ENCODE measurements at regions not wholly inside any gene's neighbourhood (a gene's known extent, or its start where the extent isn't known, plus 50 kb on each side); places are given as distances from the start of the nearest gene placed in this dataset.
"Not testable (repeated sequence)": the region's sequence is repeated elsewhere in the genome, so short reads cannot be mapped to it uniquely, and the experiment has no call there.

DNA sequence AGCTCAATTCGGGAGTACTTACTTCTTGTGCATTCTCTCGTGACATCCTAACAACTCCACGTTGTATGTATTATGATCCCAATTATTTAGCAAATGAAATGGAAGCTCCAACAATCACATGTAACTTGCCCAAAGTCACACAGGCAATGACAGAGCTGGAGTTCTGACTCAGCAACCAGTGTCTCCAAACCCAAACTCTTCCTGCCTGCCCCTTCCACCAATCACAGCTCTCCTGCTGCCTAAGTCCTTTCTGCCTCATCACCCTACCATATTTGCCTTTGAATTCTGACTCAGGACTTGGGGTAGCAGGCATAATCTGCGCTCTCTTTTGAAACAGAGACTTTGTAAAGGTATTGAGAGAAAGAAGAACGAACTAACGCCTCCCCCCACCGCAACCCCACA is 245.2 kb upstream of the MAF start:
- no peak for DNase-seq

DNA sequence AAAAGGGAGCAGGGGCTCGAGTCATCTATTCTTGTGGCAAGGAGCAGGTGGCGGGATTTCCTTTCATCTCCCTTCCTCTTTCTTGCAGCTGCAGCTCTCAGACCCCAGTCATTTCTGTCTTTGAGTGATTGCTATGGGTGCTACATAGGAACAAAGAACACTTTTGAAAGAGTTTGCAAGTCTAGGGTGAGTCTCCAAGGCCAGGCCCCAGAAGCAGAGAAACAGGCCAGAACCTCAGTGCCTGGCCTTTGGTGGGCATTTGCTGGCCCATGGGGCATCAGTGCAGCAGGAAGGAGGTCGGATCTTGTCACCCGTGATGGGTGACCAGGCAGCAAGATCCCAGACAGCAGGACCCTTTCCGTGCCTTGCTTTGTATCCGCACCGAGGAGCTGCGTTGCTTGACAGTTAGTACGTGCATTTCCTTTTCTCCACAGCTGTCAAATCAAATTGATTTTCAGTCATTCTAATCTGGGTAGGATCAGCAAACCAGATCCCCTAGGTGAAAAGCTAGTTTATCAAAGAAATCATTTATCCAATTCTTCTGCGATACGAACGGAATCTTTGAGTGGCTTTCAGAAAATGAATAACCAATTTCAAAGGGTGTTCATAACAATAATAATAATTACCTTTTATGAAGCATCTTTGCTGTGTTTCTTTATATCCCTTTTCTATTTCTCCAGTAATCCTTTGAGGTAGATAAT is 244.6 kb upstream of the MAF start:
- no peak for DNase-seq

DNA sequence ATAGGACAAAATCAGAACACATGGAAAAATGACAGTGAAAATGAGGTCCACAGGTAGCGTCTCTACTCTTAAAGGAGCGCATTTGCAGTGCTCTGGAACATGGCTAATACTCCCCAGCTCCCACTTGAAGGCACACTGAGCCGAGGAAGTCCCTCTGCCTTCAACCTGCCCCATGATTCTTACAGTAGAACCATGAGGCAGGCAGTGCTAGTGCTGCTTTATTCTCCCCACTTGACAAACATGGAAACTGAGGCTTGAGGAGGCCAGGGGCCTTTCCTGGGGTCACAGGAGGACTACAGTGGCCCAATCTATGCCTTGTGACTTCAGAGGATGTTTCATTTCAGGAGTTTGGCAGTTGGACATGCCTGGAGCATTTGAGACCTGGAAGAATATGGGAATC is 244.1 kb upstream of the MAF start:
- no peak for DNase-seq

DNA sequence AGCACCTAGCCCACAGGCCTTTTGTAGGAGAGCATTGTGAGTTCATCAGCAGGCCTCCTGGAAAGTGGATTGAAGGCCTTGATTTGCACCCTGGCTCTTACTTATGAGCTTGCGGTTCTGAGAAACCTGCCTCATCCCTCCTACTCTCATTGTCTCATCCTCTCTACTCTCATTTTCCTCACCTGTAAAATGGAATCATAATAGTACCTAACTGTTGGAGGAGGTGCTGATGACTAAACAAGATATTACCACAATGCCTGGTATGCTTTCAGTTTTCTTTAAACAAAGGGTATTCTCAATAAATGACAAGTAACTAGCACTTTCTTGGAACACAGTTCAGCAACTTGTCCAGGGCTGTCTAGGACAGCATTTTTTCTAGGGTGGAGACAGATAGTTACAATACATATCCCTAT is 243.1 kb upstream of the MAF start:
- DNase-seq, result no peak

DNA sequence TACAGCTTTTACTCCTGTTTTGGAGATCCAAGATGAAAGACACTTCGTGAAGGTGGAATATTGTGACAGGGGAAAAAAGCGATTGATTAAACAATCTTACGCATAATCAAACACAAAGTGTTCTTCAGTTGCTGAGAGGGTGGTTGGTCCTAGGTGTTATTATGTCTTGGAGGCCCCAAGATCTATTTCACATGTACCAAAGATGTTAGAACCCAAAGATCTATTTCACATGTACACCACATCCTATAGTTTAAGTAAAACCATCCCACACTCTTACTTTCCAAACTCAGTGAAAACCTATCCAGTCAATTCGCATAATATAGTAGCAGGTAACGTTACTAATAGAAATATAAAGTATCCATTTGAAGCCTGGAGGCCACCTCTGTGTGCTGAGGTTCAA is 242.6 kb upstream of the MAF start:
- DNase-seq, result no peak

DNA sequence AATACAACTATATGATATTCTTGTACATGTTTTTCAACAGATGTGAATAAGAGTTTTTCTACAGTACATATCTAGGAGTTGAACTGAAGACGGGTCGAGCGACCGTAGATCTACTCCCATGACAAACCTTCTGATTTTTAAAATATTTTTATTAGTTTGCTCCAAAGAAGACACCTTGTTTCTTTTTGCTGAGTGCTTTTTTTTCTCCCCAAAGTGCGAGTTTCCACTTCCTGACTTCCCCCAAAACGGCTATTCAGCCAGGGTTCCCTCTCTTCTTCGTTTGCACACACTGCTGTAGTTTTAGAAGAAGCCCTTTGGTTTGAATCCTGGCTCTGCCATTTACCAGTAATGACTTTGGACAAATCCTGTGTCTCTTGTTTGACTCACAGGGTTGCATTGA is 241.7 kb upstream of the MAF start:
- no peak for DNase-seq

DNA sequence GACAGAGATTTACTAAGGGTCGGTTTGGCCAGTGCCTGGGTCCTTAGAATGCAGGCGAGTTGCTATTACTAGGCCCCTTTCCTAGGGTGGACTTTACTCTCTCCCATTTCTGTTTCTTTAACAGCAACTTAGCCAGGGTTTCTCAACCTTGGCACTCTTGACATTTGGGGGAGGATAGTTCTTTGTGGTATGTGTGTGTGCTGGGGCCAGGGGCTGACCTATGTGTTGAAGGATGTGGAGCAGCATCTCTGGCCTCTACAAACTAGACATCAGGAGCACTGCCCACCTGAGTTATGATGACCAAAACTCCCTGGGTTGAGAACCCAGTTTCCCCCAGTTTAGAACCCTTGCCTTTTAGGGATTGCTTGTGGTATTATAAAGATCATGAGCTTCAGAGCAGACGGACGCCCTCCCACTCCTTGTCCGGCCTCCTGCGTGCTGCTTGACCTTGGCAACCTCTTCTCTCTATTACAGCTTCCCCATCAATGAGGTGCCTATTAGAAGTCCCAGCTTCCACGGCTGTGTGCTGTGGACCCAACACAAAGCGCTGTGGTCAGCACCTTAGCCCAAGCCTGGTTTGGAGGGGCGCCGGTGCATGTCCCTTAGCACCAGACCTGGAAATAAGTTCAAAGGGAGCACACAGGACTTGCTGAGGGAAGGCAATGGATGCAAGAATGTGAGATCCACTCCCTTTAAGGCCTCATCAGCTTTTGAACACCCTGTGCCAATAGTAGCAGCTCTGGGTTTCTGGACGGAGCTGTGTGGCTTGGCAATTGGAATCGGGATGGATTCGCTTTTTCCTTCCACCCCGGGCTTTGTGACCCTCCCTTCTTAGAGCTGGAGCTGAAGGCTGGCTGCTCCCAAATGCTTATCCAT is 239.2 kb upstream of the MAF start:
- DNase-seq, result peak; percentile 85

DNA sequence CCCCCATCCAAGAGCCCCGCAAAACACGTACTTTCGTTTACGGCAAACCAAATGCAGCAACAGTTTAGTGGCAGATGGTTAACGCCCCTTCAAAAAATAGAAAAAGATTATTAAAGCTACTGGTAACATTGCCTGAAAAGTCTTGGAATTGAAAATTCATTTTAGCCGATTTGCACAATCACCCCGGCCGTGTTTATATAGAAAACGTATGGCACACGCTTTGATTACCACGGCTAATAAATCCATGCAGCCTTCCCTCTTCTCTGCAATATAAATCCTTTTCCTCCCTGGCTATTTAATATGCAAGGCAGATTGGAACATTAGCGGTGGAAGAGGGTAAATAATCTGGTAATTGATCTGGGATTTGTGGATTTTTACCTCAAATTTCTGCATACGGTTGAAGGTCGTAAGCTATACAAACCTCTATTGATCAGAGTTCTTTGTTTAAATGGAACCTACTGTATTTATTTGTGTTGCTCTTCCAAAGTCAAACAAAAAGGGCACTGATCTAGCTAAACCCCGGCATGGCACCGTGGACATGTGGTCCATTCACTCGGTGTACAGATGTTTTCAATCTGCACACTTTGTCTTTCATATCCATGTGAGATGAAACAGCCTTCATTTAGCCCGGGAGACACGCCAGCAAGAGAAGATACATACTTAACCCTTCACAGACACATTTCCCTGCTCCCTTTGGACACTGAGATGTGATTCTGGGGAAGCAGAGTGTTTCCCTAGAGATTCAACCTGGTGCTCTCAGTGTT is 238.1 kb upstream of the MAF start:
- DNase-seq, result peak; percentile 62

DNA sequence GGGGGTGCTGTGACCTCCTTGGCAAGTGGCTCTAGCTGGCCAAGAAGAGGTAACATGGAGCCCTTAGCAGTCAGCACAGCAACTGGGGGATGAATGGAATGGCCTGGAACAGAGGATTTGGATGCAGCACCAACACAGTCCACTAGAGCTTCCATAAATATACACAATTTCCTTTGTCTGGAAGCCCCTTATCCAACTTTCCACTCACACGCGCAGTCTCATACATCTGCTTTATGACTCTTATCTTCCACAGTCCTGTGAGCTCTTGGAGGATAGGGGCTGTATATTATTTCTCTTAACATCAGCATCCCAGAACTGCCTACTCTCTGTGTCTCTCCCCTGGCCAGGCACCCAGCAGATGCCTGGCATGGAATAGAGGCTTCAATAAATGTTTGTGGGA is 235.6 kb upstream of the MAF start:
- no peak for DNase-seq

DNA sequence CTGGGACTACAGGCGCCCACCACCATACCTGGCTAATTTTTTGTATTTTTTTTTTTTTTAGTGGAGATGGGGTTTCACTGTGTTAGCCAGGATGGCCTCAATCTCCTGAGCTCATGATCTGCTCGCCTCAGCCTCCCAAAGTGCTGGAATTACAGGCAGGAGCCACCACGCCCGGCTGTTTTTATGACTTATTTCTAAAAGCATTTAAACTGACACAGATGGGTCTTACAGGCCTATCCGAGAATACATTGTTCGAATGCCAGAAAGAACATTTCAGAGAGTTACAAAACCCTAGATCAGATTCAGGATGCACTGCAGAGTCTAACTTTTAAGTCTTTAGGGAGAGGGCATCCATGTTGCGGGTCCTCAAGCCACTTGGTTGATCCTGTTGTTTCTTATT is 234.7 kb upstream of the MAF start:
- no peak for DNase-seq

DNA sequence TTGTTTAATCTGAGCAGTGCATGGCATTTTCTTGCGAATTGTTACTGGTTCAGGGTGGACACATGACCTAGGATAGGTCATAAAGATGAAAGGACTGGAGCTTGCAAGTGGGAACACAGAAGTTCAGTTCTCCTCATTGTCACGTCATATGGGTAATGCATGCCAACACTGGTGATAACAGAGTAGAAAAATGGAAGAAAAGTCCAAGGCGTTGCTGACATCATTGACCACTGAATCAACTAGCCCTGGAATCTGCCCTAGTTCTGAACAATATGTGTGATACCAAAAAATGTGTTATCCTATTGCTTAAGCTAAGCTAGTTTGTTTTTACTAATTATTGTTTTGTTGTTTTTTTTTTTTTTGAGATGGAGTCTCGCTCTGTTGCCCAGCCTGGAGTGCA is 234.2 kb upstream of the MAF start:
- no peak for DNase-seq

DNA sequence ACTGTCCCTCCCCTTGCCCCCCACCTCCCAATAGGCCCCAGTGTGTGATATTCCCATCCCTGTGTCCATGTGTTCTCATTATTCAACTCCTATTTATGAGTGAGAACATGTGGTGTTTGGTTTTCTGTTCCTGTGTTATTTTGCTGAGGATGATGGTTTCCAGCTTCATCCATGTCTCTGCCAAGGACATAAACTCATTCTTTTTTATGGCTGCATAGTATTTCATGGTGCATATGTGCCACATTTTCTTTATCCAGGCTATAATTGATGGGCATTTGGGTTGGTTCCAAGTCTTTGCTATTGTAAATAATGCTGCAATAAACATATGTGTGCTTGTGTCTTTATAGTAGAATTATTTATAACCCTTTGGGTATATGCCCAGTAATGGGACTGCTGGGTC is 233.5 kb upstream of the MAF start:
- not testable (repeated sequence) for DNase-seq

DNA sequence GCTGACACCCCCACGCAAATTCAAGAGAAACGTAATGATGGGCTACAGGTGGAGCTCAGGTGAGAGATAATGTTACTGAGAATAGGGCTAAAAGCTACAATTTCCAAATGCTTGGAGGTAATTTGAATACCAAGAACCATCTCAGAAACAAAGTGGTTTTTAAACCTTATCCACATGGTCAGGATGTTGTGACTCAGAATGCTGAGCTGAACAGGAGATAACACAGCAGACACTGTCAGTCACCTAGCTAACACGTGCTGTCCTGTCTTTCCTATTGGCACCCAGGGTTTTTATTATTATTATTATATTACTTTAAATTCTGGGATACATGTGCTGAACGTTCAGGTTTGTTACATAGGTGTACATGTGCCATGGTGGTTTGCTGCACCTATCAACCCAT is 233.0 kb upstream of the MAF start:
- DNase-seq, result no peak

DNA sequence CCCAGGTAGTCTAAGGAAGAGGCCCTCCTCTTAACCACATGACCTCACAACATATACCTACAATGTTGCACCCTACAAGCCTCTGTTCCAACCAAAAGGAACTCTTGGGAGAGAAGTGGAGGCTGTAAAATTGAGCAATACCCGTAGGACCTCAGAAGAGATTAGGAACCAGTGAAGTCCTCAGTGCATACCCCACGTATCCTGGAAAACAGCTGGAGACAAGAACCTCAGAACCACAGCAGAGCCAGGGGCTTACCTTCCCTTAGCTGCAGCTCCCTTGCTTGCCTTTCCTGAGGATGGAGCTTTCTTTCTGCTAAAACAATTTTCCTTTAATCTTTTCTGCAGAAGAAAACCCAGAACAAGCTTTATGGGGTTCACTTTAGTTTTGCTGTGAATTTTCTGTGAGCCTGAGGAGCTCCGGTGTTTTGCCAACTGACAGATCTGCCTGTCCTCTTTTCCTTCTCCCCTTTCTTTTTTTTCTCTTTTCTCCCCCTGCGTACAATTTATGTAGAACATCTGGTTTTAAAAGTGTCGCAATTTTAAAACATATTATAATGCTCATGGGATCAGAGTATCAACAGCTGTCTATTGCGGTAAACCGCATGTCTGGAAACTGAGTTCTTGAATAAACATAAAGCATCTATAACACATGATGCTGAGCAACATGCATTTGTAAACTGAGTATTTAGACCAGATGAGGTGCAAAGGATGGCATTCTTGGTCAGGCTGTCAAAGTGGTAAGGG is 226.4 kb upstream of the MAF start:
- DNase-seq, result no peak

DNA sequence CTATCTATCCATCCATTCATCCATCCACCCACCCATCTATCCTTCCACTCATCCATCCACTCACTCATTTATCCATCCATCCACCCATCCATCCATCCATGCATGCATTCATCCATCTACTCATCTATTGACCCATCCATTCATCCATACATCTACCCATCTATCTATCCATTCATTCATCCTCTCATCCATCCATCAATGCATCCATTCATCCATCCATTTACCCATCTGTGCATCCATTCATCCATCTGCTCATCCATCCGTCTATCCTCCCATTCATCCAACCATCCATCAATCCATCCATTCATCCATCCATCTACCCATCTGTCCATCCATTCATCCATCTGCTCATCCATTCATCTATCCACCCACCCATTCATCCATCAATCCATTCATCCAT is 224.5 kb upstream of the MAF start:
- DNase-seq, result no peak

DNA sequence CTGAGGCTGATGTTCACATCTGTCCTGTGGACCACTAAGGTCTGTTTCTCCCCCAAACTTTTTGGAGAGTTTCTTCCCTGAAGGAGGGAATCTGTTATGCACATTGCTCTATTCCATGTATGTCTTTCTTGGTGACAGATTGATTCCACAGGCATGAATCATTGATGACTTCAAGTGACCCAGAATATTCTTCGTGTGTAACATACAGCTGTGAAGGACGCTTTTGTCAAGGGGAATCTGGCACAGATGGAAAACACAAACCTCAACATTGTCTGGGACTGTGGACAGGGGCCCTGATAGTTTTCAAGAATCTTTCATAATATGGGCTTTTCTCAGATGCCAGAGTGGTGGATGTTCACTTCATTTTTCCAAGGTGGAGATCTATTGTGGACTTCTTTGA is 223.1 kb upstream of the MAF start:
- DNase-seq, result no peak

DNA sequence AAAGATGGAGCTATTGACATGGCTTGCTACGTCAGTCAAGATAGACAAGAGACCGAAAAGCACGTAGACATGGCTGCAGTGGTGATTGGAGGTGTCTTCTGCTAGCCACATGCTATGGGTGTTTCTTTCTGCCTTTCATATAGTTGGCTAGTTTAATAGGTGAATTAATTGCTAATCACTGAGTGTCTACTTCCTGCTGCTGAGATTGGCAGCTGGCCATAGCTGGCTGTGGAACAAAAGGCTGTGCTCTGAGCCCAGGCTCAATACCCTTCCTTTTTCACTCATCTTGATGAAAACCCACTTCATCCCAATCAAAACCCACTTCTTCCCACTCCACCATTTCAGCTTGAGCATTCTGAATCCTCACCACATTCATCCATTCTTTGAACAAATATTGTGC is 221.4 kb upstream of the MAF start:
- no peak for DNase-seq

DNA sequence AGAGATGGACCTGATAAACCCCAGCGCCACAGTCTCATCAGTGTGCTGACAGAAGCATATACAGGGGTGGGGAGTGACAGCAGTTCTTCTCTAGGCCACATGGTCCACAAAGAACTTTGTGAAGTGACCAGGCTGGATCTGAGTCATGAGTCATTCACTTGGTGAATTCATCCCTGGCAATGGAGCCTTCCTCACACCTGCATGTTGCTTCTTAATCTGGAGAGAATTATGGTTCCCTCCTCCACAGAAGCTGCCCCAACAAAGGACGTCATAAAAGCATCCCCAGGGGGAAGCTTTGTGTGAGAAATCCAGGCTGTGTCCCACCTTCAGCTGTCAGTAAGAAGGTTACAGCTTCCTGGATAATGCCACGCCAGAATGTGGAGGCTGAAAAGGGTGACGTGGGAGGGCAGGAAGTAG is 215.6 kb upstream of the MAF start:
- no peak for DNase-seq

DNA sequence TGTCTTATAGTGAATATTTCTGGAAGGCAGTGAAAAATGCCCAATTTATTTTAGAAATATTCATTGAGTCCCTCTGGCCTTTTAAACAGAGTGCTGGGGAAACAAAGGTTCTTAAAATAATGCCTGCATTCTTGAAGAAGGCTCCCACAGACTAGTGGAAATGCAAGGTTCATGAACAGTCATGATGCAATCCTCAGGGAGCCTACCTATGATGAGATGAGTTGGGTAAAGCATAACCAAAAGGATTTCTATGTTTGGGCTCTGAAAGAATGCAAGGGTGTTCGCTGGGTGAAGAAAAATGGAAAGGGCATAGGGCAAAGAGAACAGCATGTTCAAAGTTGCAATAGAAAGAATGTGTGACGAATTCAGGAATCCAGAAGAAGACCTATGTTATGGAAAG is 214.5 kb upstream of the MAF start:
- DNase-seq, result no peak

DNA sequence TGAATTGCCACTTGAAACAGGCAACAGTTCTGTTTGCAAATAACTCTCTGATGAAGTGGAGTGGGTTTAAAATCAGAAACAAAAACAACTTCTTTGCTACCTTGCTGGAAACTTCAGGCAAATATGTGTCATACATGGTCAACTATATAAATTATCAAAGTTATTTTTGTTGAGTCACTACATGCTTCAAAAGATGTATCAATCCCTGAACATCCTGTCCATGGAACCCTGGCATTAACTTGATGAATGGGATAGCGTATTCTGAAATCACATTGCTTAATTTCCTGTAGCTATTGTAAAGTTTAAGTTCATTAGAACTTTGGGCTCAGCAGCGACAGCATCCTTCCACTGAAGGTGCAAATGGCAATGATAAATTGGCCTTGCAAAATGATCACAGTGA is 213.6 kb upstream of the MAF start:
- no peak for DNase-seq

DNA sequence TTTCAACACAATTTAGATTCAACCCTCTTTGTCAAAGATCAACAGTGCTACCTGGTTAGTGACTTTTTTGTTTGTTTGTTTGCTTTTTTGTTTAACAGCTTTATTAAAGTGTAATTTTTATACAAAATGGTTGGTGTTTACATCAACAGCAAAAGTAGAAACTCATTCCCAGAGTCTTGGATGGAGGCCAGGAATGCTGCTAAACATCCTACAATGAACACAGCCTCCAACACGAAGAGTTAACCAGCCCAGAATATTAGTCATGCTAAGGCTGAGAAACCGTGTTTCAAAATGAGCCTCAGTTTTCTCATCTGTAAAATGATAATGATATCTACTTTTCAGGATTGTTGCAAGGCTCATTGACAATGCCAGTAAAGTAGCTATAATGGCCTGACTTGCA is 211.0 kb upstream of the MAF start:
- DNase-seq, result no peak

DNA sequence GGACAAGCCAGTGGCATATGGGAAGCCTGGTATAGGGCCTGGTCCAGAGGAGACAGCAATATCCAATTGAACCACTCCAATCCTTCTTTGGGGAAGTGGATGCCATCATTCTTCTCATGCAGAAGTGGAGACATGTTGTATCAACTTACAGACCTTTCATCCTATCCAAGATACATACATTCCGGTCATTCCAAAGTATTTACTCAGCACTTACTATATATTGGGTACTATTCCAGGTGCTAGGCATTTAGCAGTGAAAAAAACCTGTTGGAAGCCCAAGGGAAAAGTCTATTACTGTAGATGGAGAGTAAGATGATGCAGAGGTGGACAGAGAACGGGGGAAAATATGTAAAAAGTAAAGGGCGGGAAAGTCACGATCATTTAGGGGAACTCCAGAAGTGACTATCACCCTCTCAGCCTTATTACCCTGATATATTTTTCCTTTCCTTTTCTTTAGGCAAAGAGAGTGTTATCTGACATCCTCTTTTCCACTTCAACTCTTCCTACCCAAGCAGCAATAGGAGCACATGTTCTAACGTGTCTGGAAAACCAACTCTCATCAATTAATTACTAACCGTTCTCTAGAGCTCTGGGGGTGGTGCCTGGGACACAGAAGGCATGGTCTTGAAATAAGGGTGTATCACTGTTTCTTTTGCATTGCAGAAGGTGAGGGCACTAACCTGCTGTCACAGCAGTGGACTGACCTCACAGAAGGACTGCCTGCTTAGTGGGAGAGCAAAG is 210.1 kb upstream of the MAF start:
- DNase-seq, result no peak

All from right forelimb (tissue), 1 donor.